RWPE2 (cell line): ENCODE measurements at regions not wholly inside any gene's neighbourhood (a gene's known extent, or its start where the extent isn't known, plus 50 kb on each side); places are given as distances from the start of the nearest gene placed in this dataset.

Experiments
- ATAC-seq: fragments of 200-7000 bp; cut with Tn5 transposase; 3 replicates; pipeline ENCODE4 v1.9.1; 2021; ENCODE audit warnings: low read depth
- DNase-seq: peaks from one replicate; pipeline ENCODE4 v3.0.0-alpha.2; 2020; ENCODE audit warnings: low spot score
- H3K27ac ChIP-seq: fragments of 450-650 bp; 2 replicates; pipeline ENCODE4 v1.5.1; 2017; ENCODE audit warnings: mild to moderate bottlenecking; ENCODE audit not compliant: poor library complexity, severe bottlenecking
- H3K27me3 ChIP-seq: fragments of 250-450 bp; sonication (Bioruptor Pico); 2 replicates; pipeline ENCODE4 v1.5.1; 2021; ENCODE audit warnings: mild to moderate bottlenecking, moderate library complexity; ENCODE audit not compliant: insufficient read depth, poor library complexity, severe bottlenecking
- H3K36me3 ChIP-seq: fragments of 250-450 bp; sonication (Bioruptor Pico); 2 replicates; pipeline ENCODE4 v1.5.1; 2020; ENCODE audit warnings: low read depth, mild to moderate bottlenecking, moderate library complexity
- H3K4me1 ChIP-seq: fragments of 250-450 bp; sonication (Bioruptor Pico); 2 replicates; pipeline ENCODE4 v1.5.1; 2021; ENCODE audit warnings: mild to moderate bottlenecking, moderate library complexity; ENCODE audit not compliant: insufficient read depth, poor library complexity, severe bottlenecking
- H3K4me3 ChIP-seq: fragments of 250-450 bp; sonication (Bioruptor Pico); 2 replicates; pipeline ENCODE4 v1.5.1; 2021; ENCODE audit warnings: mild to moderate bottlenecking, moderate library complexity; ENCODE audit not compliant: severe bottlenecking
- H3K9me3 ChIP-seq: fragments of 250-450 bp; sonication (Bioruptor Pico); 2 replicates; pipeline ENCODE4 v1.5.1; 2021; ENCODE audit warnings: mild to moderate bottlenecking, moderate library complexity; ENCODE audit not compliant: severe bottlenecking
- CTCF ChIP-seq: fragments of 450-650 bp; IDR thresholded peaks from one replicate; pipeline ENCODE4 v1.5.1; 2017; ENCODE audit warnings: mild to moderate bottlenecking, moderate library complexity; ENCODE audit not compliant: poor library complexity, severe bottlenecking

- TF ChIP-seq CTCF = no peak
- Histone ChIP-seq H3K27ac (no peak overlapping the region), H3K9me3 (no peaks in the 10 kb centered on the region), H3K4me3 (no peak overlapping the region), H3K36me3 (no peaks in the 10 kb centered on the region; the same call in 1 of the 2 replicates), H3K4me1 (no peaks in the 10 kb centered on the region), H3K27me3 (no peaks in the 10 kb centered on the region)
- ATAC-seq = no peak
- DNase-seq = no peak
Measured at GRCh38 chr4:123255971-123256370, 140.6 kb upstream of the SPRY1 start.

- ATAC-seq (no peak), DNase-seq (no peak)
- H3K36me3 ChIP-seq = no peaks in the 10 kb centered on the region; the same call in 1 of the 2 replicates
- H3K27ac ChIP-seq = no peak overlapping the region
- H3K9me3 ChIP-seq = no peaks in the 10 kb centered on the region
- H3K4me1 ChIP-seq = no peaks in the 10 kb centered on the region
- no peak overlapping the region for H3K4me3 ChIP-seq
- TF ChIP-seq CTCF = no peak
- no peaks in the 10 kb centered on the region for H3K27me3 ChIP-seq
Measured at GRCh38 chr4:123256901-123257300, 139.7 kb upstream of the SPRY1 start.

- Histone ChIP-seq H3K27ac (no peak overlapping the region), H3K36me3 (no peaks in the 10 kb centered on the region; the same call in 1 of the 2 replicates), H3K27me3 (no peaks in the 10 kb centered on the region), H3K4me1 (no peaks in the 10 kb centered on the region), H3K4me3 (no peak overlapping the region), H3K9me3 (no peaks in the 10 kb centered on the region)
- no peak for TF ChIP-seq CTCF
- no peak for DNase-seq
- no peak for ATAC-seq
Measured at GRCh38 chr4:123257591-123257990, 139.0 kb upstream of the SPRY1 start.

- Histone ChIP-seq H3K9me3 (no peaks in the 10 kb centered on the region), H3K4me1 (no peaks in the 10 kb centered on the region), H3K36me3 (no peaks in the 10 kb centered on the region; the same call in 1 of the 2 replicates), H3K27ac (no peak overlapping the region), H3K4me3 (no peak overlapping the region), H3K27me3 (no peaks in the 10 kb centered on the region)
- ATAC-seq (no peak), DNase-seq (no peak)
- TF ChIP-seq CTCF = no peak
Measured at GRCh38 chr4:123259676-123260646, 136.6 kb upstream of the SPRY1 start.

GRCh38 chr4:123260653-123261052 lies 135.9 kb upstream of the SPRY1 start:
- H3K9me3 ChIP-seq = no peaks in the 10 kb centered on the region
- H3K36me3 ChIP-seq = no peaks in the 10 kb centered on the region; the same call in 1 of the 2 replicates
- H3K27me3 ChIP-seq = no peaks in the 10 kb centered on the region
- peaks cover 6% of the 10 kb centered on the region for H3K4me1 ChIP-seq
- TF ChIP-seq CTCF = no peak
- H3K4me3 ChIP-seq = no peak overlapping the region
- ATAC-seq = no peak
- H3K27ac ChIP-seq = no peak overlapping the region
- no peak for DNase-seq
